ENCODE measurements at regions not wholly inside any gene's neighbourhood (a gene's known extent, or its start where the extent isn't known, plus 50 kb on each side); places are given as distances from the start of the nearest gene placed in this dataset.

DNA sequence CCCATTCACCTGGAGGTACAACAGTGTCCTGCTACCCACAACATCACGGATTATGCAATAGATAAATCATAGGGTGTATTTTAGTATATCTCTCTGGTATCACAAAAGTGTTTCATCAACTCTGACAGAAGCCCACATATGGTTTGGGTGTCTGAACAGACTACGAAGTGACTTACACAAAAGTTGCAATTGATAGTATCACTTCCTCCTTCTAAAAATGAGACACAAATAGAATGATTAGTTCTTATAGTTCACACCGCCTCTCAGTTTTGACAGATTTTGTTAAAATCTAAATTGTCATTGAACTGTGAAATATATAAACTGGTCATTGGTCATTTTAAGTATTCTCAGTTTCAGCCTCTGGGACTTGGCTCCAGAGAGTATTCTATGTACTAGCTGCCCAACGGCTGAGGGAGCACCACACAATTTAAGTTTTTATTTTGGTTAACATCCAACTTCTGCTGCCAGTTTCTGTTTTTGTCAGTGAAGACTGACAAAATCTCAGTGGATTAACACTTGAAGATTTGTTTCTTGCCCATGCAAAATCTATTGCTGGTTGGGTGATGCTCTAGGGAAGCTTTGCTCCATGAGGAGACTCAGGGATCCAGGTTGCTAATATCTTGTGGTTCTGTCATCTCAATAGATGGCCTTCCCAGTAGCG, 113.8 kb upstream of the PUDP start:
- no peak for TF ChIP-seq POLR2AphosphoS5 (IDR thresholded peaks at IDR 0.05; ENCODE audit: low read depth, low read length)
- no peak for TF ChIP-seq POLR2A (IDR thresholded peaks at IDR 0.05; ENCODE audit: low read depth, low read length)

All from GM12891 (cell line).